RWPE2 (cell line): ENCODE measurements at regions not wholly inside any gene's neighbourhood (a gene's known extent, or its start where the extent isn't known, plus 50 kb on each side); places are given as distances from the start of the nearest gene placed in this dataset.

Source experiments
- ATAC-seq: fragments of 200-7000 bp; cut with Tn5 transposase; 3 replicates; pipeline ENCODE4 v1.9.1; 2021; ENCODE audit warnings: low read depth
- DNase-seq: peaks from one replicate; pipeline ENCODE4 v3.0.0-alpha.2; 2020; ENCODE audit warnings: low spot score
- H3K27ac ChIP-seq: fragments of 450-650 bp; 2 replicates; pipeline ENCODE4 v1.5.1; 2017; ENCODE audit warnings: mild to moderate bottlenecking; ENCODE audit not compliant: poor library complexity, severe bottlenecking
- H3K27me3 ChIP-seq: fragments of 250-450 bp; sonication (Bioruptor Pico); 2 replicates; pipeline ENCODE4 v1.5.1; 2021; ENCODE audit warnings: mild to moderate bottlenecking, moderate library complexity; ENCODE audit not compliant: insufficient read depth, poor library complexity, severe bottlenecking
- H3K36me3 ChIP-seq: fragments of 250-450 bp; sonication (Bioruptor Pico); 2 replicates; pipeline ENCODE4 v1.5.1; 2020; ENCODE audit warnings: low read depth, mild to moderate bottlenecking, moderate library complexity
- H3K4me1 ChIP-seq: fragments of 250-450 bp; sonication (Bioruptor Pico); 2 replicates; pipeline ENCODE4 v1.5.1; 2021; ENCODE audit warnings: mild to moderate bottlenecking, moderate library complexity; ENCODE audit not compliant: insufficient read depth, poor library complexity, severe bottlenecking
- H3K4me3 ChIP-seq: fragments of 250-450 bp; sonication (Bioruptor Pico); 2 replicates; pipeline ENCODE4 v1.5.1; 2021; ENCODE audit warnings: mild to moderate bottlenecking, moderate library complexity; ENCODE audit not compliant: severe bottlenecking
- H3K9me3 ChIP-seq: fragments of 250-450 bp; sonication (Bioruptor Pico); 2 replicates; pipeline ENCODE4 v1.5.1; 2021; ENCODE audit warnings: mild to moderate bottlenecking, moderate library complexity; ENCODE audit not compliant: severe bottlenecking
- CTCF ChIP-seq: fragments of 450-650 bp; IDR thresholded peaks from one replicate; pipeline ENCODE4 v1.5.1; 2017; ENCODE audit warnings: mild to moderate bottlenecking, moderate library complexity; ENCODE audit not compliant: poor library complexity, severe bottlenecking

GRCh38 chr2:35873921-35874320 lies 481.7 kb upstream of the CRIM1 start:
- ATAC-seq: no peak
- no peak for DNase-seq
- Histone ChIP-seq H3K4me3 (no peak overlapping the region), H3K27me3 (peaks cover 4% of the 10 kb centered on the region), H3K4me1 (no peaks in the 10 kb centered on the region), H3K27ac (no peak overlapping the region), H3K9me3 (no peaks in the 10 kb centered on the region), H3K36me3 (no peaks in the 10 kb centered on the region)
- TF ChIP-seq CTCF: peak; percentile 7

GRCh38 chr2:35871672-35872071 lies 483.9 kb upstream of the CRIM1 start:
- no peak for DNase-seq
- H3K27me3 ChIP-seq: peaks cover 4% of the 10 kb centered on the region
- ATAC-seq: no peak

GRCh38 chr2:35870713-35871112 lies 484.9 kb upstream of the CRIM1 start:
- ATAC-seq (no peak), DNase-seq (no peak)
- no peak overlapping the region for H3K4me3 ChIP-seq
- H3K36me3 ChIP-seq: no peaks in the 10 kb centered on the region
- no peak for TF ChIP-seq CTCF
- H3K9me3 ChIP-seq: no peaks in the 10 kb centered on the region
- peaks cover 4% of the 10 kb centered on the region for H3K27me3 ChIP-seq
- no peaks in the 10 kb centered on the region for H3K4me1 ChIP-seq
- H3K27ac ChIP-seq: no peak overlapping the region

More at GRCh38 chr2:35871672-35872071, 483.9 kb upstream of the CRIM1 start:
- H3K36me3 ChIP-seq: no peaks in the 10 kb centered on the region
- H3K4me3 ChIP-seq: no peak overlapping the region
- peak; percentile 17 for TF ChIP-seq CTCF
- H3K9me3 ChIP-seq: no peaks in the 10 kb centered on the region
- H3K4me1 ChIP-seq: no peaks in the 10 kb centered on the region
- H3K27ac ChIP-seq: no peak overlapping the region

- Histone ChIP-seq H3K4me3 (no peak overlapping the region), H3K36me3 (no peaks in the 10 kb centered on the region), H3K4me1 (no peaks in the 10 kb centered on the region), H3K27me3 (no peaks in the 10 kb centered on the region), H3K27ac (no peak overlapping the region), H3K9me3 (no peaks in the 10 kb centered on the region)
- TF ChIP-seq CTCF: no peak
- ATAC-seq (no peak), DNase-seq (no peak)
Measured at GRCh38 chr2:35864141-35864540, 491.4 kb upstream of the CRIM1 start.

- DNase-seq (no peak), ATAC-seq (no peak)
- no peaks in the 10 kb centered on the region for H3K27me3 ChIP-seq
- no peak overlapping the region for H3K27ac ChIP-seq
- H3K9me3 ChIP-seq: no peaks in the 10 kb centered on the region
- no peak for TF ChIP-seq CTCF
- H3K4me3 ChIP-seq: no peak overlapping the region
- H3K4me1 ChIP-seq: no peaks in the 10 kb centered on the region
- no peaks in the 10 kb centered on the region for H3K36me3 ChIP-seq
Measured at GRCh38 chr2:35858216-35858615, 497.4 kb upstream of the CRIM1 start.
